ENCODE measurements at regions not wholly inside any gene's neighbourhood (a gene's known extent, or its start where the extent isn't known, plus 50 kb on each side); places are given as distances from the start of the nearest gene placed in this dataset.
"Not testable (repeated sequence)": the region's sequence is repeated elsewhere in the genome, so short reads cannot be mapped to it uniquely, and the experiment has no call there.

DNA sequence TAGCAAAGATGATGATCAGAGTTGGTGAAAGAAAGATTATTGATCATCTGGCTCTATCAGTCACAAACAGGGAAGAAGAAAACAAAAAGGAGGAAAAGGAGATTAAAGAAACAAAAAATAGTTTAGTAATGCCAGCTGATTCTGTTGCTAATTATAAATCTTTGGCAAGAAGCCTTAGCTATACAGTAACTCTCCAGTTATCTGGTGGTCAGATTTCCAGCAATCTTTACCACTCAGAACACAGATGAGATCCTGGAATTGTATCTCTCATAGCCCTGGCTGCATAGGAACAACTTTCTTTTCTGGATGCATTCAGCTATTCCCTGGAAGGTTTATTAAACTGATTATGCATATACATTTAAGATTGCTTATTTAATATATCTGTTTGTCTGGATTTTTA is 256.8 kb upstream of the ZEB2 start:
- Histone ChIP-seq H3K9ac (ENCODE audit: low read depth, low read length) (no peak overlapping the region), H3K27ac (ENCODE audit: low read depth, low read length) (no peak overlapping the region), H3K4me3 (ENCODE audit: low read depth, low read length) (no peak overlapping the region), H3K27me3 (ENCODE audit: control insufficient read depth, insufficient read depth, low read length) (no peaks in the 10 kb centered on the region), H3K36me3 (ENCODE audit: control insufficient read depth, insufficient read depth, low read length) (no peaks in the 10 kb centered on the region), H3K9me3 (ENCODE audit: control insufficient read depth, insufficient read depth, low read length) (no peaks in the 10 kb centered on the region), H3K4me1 (ENCODE audit: control insufficient read depth, insufficient read depth, low read length) (no peaks in the 10 kb centered on the region)

DNA sequence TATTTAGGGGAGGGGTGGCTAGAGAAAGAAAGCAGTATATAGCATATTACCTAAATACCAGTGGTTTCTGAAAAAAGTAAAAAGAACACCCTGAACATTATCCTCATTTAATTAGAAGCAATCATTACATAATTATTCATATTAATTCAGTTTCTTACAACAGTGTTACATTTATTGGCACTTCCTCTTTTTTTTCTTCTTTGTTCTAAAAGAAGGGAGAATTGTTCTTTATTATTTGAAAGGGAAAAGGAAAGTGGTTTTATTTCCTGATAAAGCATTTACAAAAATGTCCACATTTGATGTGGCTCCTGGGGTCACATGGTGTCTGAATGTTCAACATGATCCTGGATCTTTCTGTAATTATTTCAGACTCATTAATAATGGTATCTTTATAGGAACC is 254.9 kb upstream of the ZEB2 start:
- no peaks in the 10 kb centered on the region for H3K27me3 ChIP-seq (ENCODE audit: control insufficient read depth, insufficient read depth, low read length)
- no peak overlapping the region for H3K27ac ChIP-seq (ENCODE audit: low read depth, low read length)
- H3K4me1 ChIP-seq (ENCODE audit: control insufficient read depth, insufficient read depth, low read length) = no peaks in the 10 kb centered on the region
- no peak overlapping the region for H3K4me3 ChIP-seq (ENCODE audit: low read depth, low read length)
- H3K36me3 ChIP-seq (ENCODE audit: control insufficient read depth, insufficient read depth, low read length) = no peaks in the 10 kb centered on the region
- no peaks in the 10 kb centered on the region for H3K9me3 ChIP-seq (ENCODE audit: control insufficient read depth, insufficient read depth, low read length)
- no peak overlapping the region for H3K9ac ChIP-seq (ENCODE audit: low read depth, low read length)

DNA sequence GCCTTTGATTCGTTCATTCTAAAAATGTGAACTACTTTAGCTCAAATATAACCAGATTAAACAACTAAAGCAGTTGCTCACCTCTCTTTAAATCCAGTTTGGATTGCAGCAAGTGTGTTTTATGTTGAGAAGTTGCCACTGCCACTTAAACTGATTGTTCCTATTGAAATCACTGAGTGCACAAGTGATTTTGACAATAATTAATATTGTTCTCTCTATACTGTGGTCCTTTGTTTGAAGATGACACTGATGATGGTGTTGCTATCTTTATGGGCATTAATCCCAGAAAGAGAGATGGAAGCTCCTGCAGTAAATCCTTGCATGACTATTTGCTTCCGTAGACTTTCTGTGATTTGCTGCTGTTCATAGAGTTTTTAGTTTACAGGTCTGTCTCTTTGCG is 251.4 kb upstream of the ZEB2 start:
- H3K4me3 ChIP-seq (ENCODE audit: low read depth, low read length) = no peak overlapping the region
- H3K27me3 ChIP-seq (ENCODE audit: control insufficient read depth, insufficient read depth, low read length) = no peaks in the 10 kb centered on the region
- H3K36me3 ChIP-seq (ENCODE audit: control insufficient read depth, insufficient read depth, low read length) = no peaks in the 10 kb centered on the region
- no peak overlapping the region for H3K9ac ChIP-seq (ENCODE audit: low read depth, low read length)
- no peaks in the 10 kb centered on the region for H3K4me1 ChIP-seq (ENCODE audit: control insufficient read depth, insufficient read depth, low read length)
- H3K27ac ChIP-seq (ENCODE audit: low read depth, low read length) = no peak overlapping the region
- H3K9me3 ChIP-seq (ENCODE audit: control insufficient read depth, insufficient read depth, low read length) = no peaks in the 10 kb centered on the region

DNA sequence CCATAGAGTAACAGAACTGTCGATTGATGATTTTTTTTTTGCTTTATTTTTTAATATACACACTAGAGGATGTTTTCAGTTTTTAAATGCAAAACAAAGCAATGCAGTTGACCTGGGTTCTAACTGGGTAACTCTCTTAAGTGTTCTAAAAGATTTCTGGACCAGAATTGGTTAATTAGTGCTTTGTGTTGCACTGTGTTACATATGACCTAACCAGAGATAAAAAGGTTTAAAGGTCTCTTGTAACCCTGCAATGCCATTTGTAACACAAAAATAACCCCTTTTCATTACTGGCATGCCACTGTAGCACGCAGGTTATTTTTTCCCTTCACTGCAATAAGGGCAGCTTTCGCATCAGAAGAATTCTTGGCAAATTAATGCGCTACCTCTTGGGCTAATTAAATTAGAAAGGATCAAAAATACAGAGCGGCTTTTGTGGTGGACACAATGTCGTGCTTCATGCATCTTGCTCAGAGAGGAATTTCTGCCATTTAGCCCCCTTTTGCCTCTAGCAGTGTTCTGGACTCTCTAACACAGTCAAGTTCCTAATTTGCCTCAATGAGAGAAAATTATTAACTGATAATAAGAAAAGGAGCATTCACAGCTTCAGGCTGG is 250.8 kb upstream of the ZEB2 start:
- Histone ChIP-seq H3K9me3 (ENCODE audit: control insufficient read depth, insufficient read depth, low read length) (no peaks in the 10 kb centered on the region), H3K9ac (ENCODE audit: low read depth, low read length) (no peak overlapping the region), H3K36me3 (ENCODE audit: control insufficient read depth, insufficient read depth, low read length) (no peaks in the 10 kb centered on the region), H3K27me3 (ENCODE audit: control insufficient read depth, insufficient read depth, low read length) (no peaks in the 10 kb centered on the region), H3K4me1 (ENCODE audit: control insufficient read depth, insufficient read depth, low read length) (no peaks in the 10 kb centered on the region), H3K27ac (ENCODE audit: low read depth, low read length) (no peak overlapping the region), H3K4me3 (ENCODE audit: low read depth, low read length) (no peak overlapping the region)

DNA sequence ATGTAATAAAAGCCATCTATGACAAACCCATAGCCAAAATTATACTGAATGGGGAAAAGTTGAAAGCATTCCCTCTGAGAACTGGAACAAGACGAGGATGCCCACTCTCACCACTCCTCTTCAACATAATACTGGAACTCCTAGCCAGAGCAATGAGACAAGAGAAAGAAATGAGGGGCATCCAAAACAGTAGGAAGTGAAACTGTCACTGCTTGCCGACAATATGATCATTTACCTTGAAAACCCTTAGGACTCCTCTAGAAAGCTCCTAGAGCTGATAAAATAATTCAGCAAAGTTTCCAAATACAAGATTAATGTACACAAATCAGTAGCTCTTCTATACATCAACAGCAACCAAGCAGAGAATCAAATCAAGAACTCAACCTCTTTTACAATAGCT is 241.0 kb upstream of the ZEB2 start:
- not testable (repeated sequence) for H3K36me3 ChIP-seq (ENCODE audit: control insufficient read depth, insufficient read depth, low read length); H3K9ac ChIP-seq (ENCODE audit: low read depth, low read length); H3K4me1 ChIP-seq (ENCODE audit: control insufficient read depth, insufficient read depth, low read length); H3K27me3 ChIP-seq (ENCODE audit: control insufficient read depth, insufficient read depth, low read length); H3K27ac ChIP-seq (ENCODE audit: low read depth, low read length); H3K4me3 ChIP-seq (ENCODE audit: low read depth, low read length); H3K9me3 ChIP-seq (ENCODE audit: control insufficient read depth, insufficient read depth, low read length)

DNA sequence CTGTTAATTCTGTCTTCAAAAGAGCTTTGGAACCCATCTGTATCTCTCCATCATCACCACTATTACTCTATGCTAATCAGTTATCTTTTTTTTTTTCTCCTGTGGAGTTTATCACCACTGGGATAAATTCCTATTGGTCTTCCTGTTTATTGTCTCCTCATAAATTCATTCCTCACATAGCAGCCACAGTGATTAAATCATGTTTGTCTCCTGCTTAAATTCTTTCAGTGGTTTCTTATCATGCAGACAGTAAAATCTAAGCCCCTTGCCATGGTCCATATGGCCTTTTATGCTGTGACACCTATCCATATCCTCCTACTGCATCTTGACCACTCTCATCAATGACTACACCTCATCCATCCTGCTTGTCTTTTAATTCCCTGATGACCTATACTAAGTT is 239.8 kb upstream of the ZEB2 start:
- Histone ChIP-seq H3K9me3 (ENCODE audit: control insufficient read depth, insufficient read depth, low read length) (no peaks in the 10 kb centered on the region), H3K36me3 (ENCODE audit: control insufficient read depth, insufficient read depth, low read length) (no peaks in the 10 kb centered on the region), H3K27me3 (ENCODE audit: control insufficient read depth, insufficient read depth, low read length) (no peaks in the 10 kb centered on the region), H3K27ac (ENCODE audit: low read depth, low read length) (no peak overlapping the region), H3K4me1 (ENCODE audit: control insufficient read depth, insufficient read depth, low read length) (peaks cover 6% of the 10 kb centered on the region; the same call in 1 of the 2 replicates), H3K4me3 (ENCODE audit: low read depth, low read length) (no peak overlapping the region), H3K9ac (ENCODE audit: low read depth, low read length) (no peak overlapping the region)

DNA sequence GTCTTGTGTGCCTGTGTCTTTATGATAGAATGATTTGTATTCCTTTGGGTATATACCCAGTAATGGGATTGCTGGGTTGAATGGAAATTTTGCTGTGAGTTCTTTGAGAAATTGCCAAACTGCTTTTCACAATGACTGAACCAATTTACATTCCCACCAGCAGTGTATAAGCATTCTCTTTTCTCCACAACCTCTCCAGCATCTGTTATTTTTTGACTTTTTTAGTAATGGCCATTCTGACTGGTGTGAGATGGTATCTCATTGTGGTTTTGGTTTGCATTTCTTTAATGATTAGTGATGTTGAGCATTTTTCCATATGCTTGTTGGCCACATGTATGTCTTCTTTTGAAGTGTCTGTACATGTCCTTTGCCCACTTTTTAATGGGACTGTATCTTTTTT is 238.3 kb upstream of the ZEB2 start:
- not testable (repeated sequence) for H3K4me3 ChIP-seq (ENCODE audit: low read depth, low read length); H3K36me3 ChIP-seq (ENCODE audit: control insufficient read depth, insufficient read depth, low read length); H3K27me3 ChIP-seq (ENCODE audit: control insufficient read depth, insufficient read depth, low read length); H3K4me1 ChIP-seq (ENCODE audit: control insufficient read depth, insufficient read depth, low read length); H3K9ac ChIP-seq (ENCODE audit: low read depth, low read length); H3K27ac ChIP-seq (ENCODE audit: low read depth, low read length); H3K9me3 ChIP-seq (ENCODE audit: control insufficient read depth, insufficient read depth, low read length)

DNA sequence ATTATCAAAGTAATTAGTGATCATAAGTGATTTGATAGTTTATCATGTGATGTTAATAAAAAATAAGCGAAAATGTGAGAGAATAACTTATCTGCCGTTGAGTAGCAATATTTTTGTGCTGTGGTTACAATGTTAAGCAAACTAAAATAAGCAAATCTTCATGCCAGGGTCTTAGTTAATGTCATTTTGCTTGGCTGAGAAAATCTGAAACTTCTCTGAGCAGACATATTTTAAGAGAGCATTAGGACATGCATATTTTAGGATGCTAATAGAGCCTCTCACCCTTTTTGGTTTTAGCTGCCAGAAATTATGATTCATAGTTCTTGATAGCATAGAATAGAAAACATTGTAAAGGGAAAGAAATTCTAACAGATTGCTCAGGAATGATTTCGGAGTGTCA is 233.5 kb upstream of the ZEB2 start:
- no peak overlapping the region for H3K27ac ChIP-seq (ENCODE audit: low read depth, low read length)
- H3K4me1 ChIP-seq (ENCODE audit: control insufficient read depth, insufficient read depth, low read length) = peaks cover 6% of the 10 kb centered on the region; the same call in 1 of the 2 replicates
- no peak overlapping the region for H3K4me3 ChIP-seq (ENCODE audit: low read depth, low read length)
- H3K9ac ChIP-seq (ENCODE audit: low read depth, low read length) = no peak overlapping the region
- H3K36me3 ChIP-seq (ENCODE audit: control insufficient read depth, insufficient read depth, low read length) = no peaks in the 10 kb centered on the region
- H3K27me3 ChIP-seq (ENCODE audit: control insufficient read depth, insufficient read depth, low read length) = no peaks in the 10 kb centered on the region
- H3K9me3 ChIP-seq (ENCODE audit: control insufficient read depth, insufficient read depth, low read length) = peaks cover 14% of the 10 kb centered on the region

DNA sequence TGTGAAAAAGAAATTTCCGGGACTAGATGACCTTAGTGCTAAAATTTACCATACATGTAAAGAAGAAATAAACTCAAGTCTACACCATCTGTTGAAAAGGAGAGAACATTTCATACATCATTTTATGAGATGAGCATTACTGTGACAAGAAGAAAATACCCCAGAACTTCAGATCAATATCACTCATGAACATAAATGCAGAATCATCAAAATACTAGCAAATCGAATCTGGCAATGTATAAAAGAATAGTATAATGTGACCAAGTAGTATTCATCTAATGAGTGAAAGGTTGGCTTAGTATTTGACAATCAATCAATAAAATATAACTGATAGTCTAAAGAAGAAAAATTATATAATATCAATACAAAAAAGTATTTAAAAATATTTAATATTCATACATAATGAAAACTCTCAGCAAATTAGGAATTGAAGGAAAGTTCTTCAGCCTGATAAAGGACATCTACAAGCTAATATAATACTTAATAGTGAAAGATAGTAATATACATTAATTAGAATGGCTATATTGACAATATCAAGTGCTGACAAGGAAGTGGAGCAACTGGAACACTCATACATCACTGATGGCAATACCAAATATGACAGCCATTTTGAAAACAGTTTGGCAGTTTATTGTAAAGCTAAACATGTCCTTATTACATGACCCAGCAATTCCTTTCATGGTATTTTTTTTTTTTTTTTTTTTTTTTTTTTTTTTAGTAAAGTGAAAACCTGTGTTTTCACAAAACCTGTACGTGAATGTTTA is 231.4 kb upstream of the ZEB2 start:
- H3K9me3 ChIP-seq (ENCODE audit: control insufficient read depth, insufficient read depth, low read length) = peaks cover 34% of the 10 kb centered on the region
- no peaks in the 10 kb centered on the region for H3K27me3 ChIP-seq (ENCODE audit: control insufficient read depth, insufficient read depth, low read length)

DNA sequence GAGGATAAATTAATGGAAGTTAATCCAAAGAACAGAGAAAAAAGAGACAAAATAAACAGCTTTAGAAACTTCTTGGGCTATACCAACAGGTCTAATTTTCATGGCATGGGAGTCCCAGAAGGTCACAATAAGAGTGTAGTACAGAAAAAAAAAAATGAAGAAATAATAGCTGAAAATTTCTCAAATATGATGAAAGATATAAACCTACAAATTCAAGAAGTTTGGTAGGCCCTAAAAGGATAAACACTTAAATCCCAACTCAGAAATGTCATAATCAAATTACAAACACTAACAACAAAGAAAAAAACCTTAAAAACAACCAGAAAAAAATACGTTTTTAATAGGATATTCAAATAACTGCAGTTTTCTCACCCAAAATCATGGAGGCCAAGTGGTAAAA is 229.3 kb upstream of the ZEB2 start:
- H3K27ac ChIP-seq (ENCODE audit: low read depth, low read length) = no peak overlapping the region
- H3K4me1 ChIP-seq (ENCODE audit: control insufficient read depth, insufficient read depth, low read length) = no peaks in the 10 kb centered on the region
- no peak overlapping the region for H3K4me3 ChIP-seq (ENCODE audit: low read depth, low read length)
- no peaks in the 10 kb centered on the region for H3K27me3 ChIP-seq (ENCODE audit: control insufficient read depth, insufficient read depth, low read length)
- H3K36me3 ChIP-seq (ENCODE audit: control insufficient read depth, insufficient read depth, low read length) = no peaks in the 10 kb centered on the region
- no peak overlapping the region for H3K9ac ChIP-seq (ENCODE audit: low read depth, low read length)
- H3K9me3 ChIP-seq (ENCODE audit: control insufficient read depth, insufficient read depth, low read length) = peaks cover 36% of the 10 kb centered on the region

More for the DNA sequence above, 231.4 kb upstream of the ZEB2 start:
- H3K36me3 ChIP-seq (ENCODE audit: control insufficient read depth, insufficient read depth, low read length) = no peaks in the 10 kb centered on the region
- no peak overlapping the region for H3K9ac ChIP-seq (ENCODE audit: low read depth, low read length)
- H3K27ac ChIP-seq (ENCODE audit: low read depth, low read length) = no peak overlapping the region
- H3K4me1 ChIP-seq (ENCODE audit: control insufficient read depth, insufficient read depth, low read length) = peaks cover 6% of the 10 kb centered on the region; the same call in 1 of the 2 replicates
- H3K4me3 ChIP-seq (ENCODE audit: low read depth, low read length) = no peak overlapping the region

DNA sequence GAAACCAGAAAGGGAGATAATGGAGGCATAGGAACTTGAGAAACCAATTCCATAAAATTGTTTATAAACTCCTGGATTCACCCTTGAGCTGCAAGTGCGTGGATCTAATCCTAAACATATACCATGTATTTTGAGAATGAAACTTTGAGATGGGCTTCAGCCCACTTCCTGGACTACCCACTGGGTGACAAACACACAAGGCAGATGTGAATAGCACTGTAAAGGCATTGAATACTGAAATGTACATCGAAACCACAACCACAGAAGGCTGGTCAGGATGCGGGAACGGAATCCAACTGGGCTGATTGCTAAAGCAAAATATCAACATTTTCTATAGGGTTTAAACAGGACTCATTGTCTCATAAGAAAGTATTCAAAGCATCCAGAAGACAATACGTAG is 228.5 kb upstream of the ZEB2 start:
- H3K9me3 ChIP-seq (ENCODE audit: control insufficient read depth, insufficient read depth, low read length) = peaks cover 36% of the 10 kb centered on the region
- H3K4me3 ChIP-seq (ENCODE audit: low read depth, low read length) = no peak overlapping the region
- no peak overlapping the region for H3K9ac ChIP-seq (ENCODE audit: low read depth, low read length)
- no peaks in the 10 kb centered on the region for H3K27me3 ChIP-seq (ENCODE audit: control insufficient read depth, insufficient read depth, low read length)
- no peak overlapping the region for H3K27ac ChIP-seq (ENCODE audit: low read depth, low read length)
- H3K36me3 ChIP-seq (ENCODE audit: control insufficient read depth, insufficient read depth, low read length) = no peaks in the 10 kb centered on the region
- no peaks in the 10 kb centered on the region for H3K4me1 ChIP-seq (ENCODE audit: control insufficient read depth, insufficient read depth, low read length)

All from HUES48 (cell line).